IMR-90 (cell line): ENCODE measurements at regions not wholly inside any gene's neighbourhood (a gene's known extent, or its start where the extent isn't known, plus 50 kb on each side); places are given as distances from the start of the nearest gene placed in this dataset.

ENCODE experiments used
- ATAC-seq: fragments of 200-7000 bp; cut with Tn5 transposase; 2 replicates; pipeline ENCODE4 v1.9.1; 2020; ENCODE audit warnings: low read depth, mild to moderate bottlenecking, moderate library complexity
- BruUV-seq: library from RNA; stranded (reverse); fragments of 400-500 nt; replicated peaks from 2 replicates; lab custom pipeline; 2021; lab: Mats Ljungman, UMichigan
- CTCF ChIA-PET: fragments of 300-600 bp; formaldehyde crosslinking; extraction: SDS; loops from one replicate; lab custom pipeline; 2021; ENCODE audit warnings: antibody characterized with exemption; lab: Yijun Ruan, JAX
- POLR2A ChIA-PET: fragments of 300-600 bp; sonication (Branson Sonifier 250); formaldehyde crosslinking; loops from one replicate; lab custom pipeline; 2022; ENCODE audit warnings: antibody characterized with exemption; ENCODE audit not compliant: unreplicated experiment; lab: Charles Lee
- DNase-seq: peaks from one replicate; pipeline ENCODE4 v3.0.0; 2013
- H2AFZ ChIP-seq: replicated peaks from 2 replicates; pipeline ENCODE3; 2013; ENCODE audit warnings: low read length, mild to moderate bottlenecking; ENCODE audit not compliant: poor library complexity
- H2AK5ac ChIP-seq: 2 replicates; pipeline ENCODE4 v1.6.1; 2013; ENCODE audit warnings: low read depth, low read length, inconsistent platforms
- H2AK9ac ChIP-seq: replicated peaks from 2 replicates; pipeline ENCODE3; 2013; ENCODE audit warnings: mild to moderate bottlenecking, low read depth, low read length, moderate library complexity; ENCODE audit not compliant: poor library complexity
- H2BK120ac ChIP-seq: 2 replicates; pipeline ENCODE4 v1.6.1; 2013; ENCODE audit warnings: low read depth, low read length, inconsistent platforms
- H2BK15ac ChIP-seq: 3 replicates; pipeline ENCODE4 v1.6.1; 2013; ENCODE audit warnings: low read depth, low read length, inconsistent platforms
- H2BK20ac ChIP-seq: 2 replicates; pipeline ENCODE4 v1.6.1; 2013; ENCODE audit warnings: low read depth, mild to moderate bottlenecking, inconsistent platforms, low read length, moderate library complexity
- H2BK5ac ChIP-seq: 2 replicates; pipeline ENCODE4 v1.6.1; 2013; ENCODE audit warnings: mild to moderate bottlenecking, low read depth, low read length, inconsistent platforms; ENCODE audit not compliant: poor library complexity, severe bottlenecking
- H3K14ac ChIP-seq: replicated peaks from 2 replicates; pipeline ENCODE4 v1.6.1; 2013; ENCODE audit warnings: low read depth, low read length, inconsistent platforms
- H3K18ac ChIP-seq: 2 replicates; pipeline ENCODE4 v1.6.1; 2013; ENCODE audit warnings: low read depth, low read length, control low read depth
- H3K23ac ChIP-seq: 2 replicates; pipeline ENCODE4 v1.6.1; 2013; ENCODE audit warnings: low read depth, low read length, inconsistent platforms
- H3K27ac ChIP-seq: 2 replicates; pipeline ENCODE4 v1.5.1; 2013; ENCODE audit warnings: mild to moderate bottlenecking, control low read depth, low read length; ENCODE audit not compliant: insufficient read depth
- H3K27me3 ChIP-seq: 2 replicates; pipeline ENCODE4 v1.6.1; 2013; ENCODE audit warnings: low read length; ENCODE audit not compliant: control insufficient read depth, insufficient read depth
- H3K36me3 ChIP-seq: 2 replicates; pipeline ENCODE4 v1.6.1; 2013; ENCODE audit warnings: low read length, mixed read lengths; ENCODE audit not compliant: control insufficient read depth, insufficient read depth
- H3K4ac ChIP-seq: 2 replicates; pipeline ENCODE4 v1.6.1; 2013; ENCODE audit warnings: low read depth, low read length, inconsistent platforms
- H3K4me1 ChIP-seq: 2 replicates; pipeline ENCODE4 v1.6.1; 2013; ENCODE audit warnings: low read length, mixed read lengths; ENCODE audit not compliant: control insufficient read depth, insufficient read depth
- H3K4me2 ChIP-seq: 2 replicates; pipeline ENCODE4 v1.6.1; 2013; ENCODE audit warnings: low read depth, mild to moderate bottlenecking, control low read depth, low read length, moderate library complexity
- H3K4me3 ChIP-seq: 2 replicates; pipeline ENCODE4 v1.5.1; 2013; ENCODE audit warnings: low read depth, mild to moderate bottlenecking, control low read depth, low read length, moderate library complexity; ENCODE audit not compliant: insufficient read depth
- H3K56ac ChIP-seq: 2 replicates; pipeline ENCODE4 v1.6.1; 2013; ENCODE audit warnings: low read length, inconsistent platforms; ENCODE audit not compliant: insufficient read depth; ENCODE audit errors: extremely low read depth
- H3K79me1 ChIP-seq, 2 experiments: 2 replicates each; pipeline ENCODE4 v1.6.1; 2013; ENCODE audit warnings: low read length in 2 of 2, inconsistent platforms in 1 of 2, low read depth in 1 of 2
- H3K9ac ChIP-seq: 2 replicates; pipeline ENCODE4 v1.6.1; 2013; ENCODE audit warnings: low read depth, low read length, control low read depth
- H3K9me1 ChIP-seq: 2 replicates; pipeline ENCODE4 v1.6.1; 2013; ENCODE audit warnings: low read length, inconsistent platforms; ENCODE audit not compliant: insufficient read depth
- H3K9me3 ChIP-seq: 2 replicates; pipeline ENCODE4 v1.6.1; 2013; ENCODE audit warnings: low read length; ENCODE audit not compliant: control insufficient read depth, insufficient read depth
- H4K20me1 ChIP-seq: 2 replicates; pipeline ENCODE4 v1.6.1; 2013; ENCODE audit warnings: low read length, inconsistent platforms; ENCODE audit not compliant: insufficient read depth
- H4K5ac ChIP-seq: 2 replicates; pipeline ENCODE4 v1.6.1; 2013; ENCODE audit warnings: mild to moderate bottlenecking, low read depth, low read length, control low read depth
- H4K8ac ChIP-seq, 2 experiments: 2 replicates each; pipeline ENCODE4 v1.6.1; 2013; ENCODE audit warnings: low read depth in 2 of 2, low read length in 2 of 2, control low read depth in 1 of 2, inconsistent platforms in 1 of 2
- H4K91ac ChIP-seq: 2 replicates; pipeline ENCODE4 v1.6.1; 2013; ENCODE audit warnings: low read depth, low read length, inconsistent platforms; ENCODE audit not compliant: insufficient read depth
- BHLHE40 ChIP-seq: fragments of 150-350 bp; IDR thresholded peaks from 2 replicates; pipeline ENCODE4 v1.6.1; 2016; ENCODE audit warnings: mild to moderate bottlenecking, low read depth, low read length
- CEBPB ChIP-seq: IDR thresholded peaks from 2 replicates; pipeline ENCODE4 v1.6.1; 2012; ENCODE audit warnings: low read depth, low read length, improper control_type of control experiment
- CHD1 ChIP-seq: IDR thresholded peaks from 2 replicates; pipeline ENCODE4 v1.6.1; 2012; ENCODE audit warnings: low read depth, low read length, improper control_type of control experiment
- MAFK ChIP-seq: IDR thresholded peaks from 2 replicates; pipeline ENCODE4 v1.6.1; 2012; ENCODE audit warnings: low read depth, low read length, improper control_type of control experiment
- MAZ ChIP-seq: IDR thresholded peaks from 2 replicates; pipeline ENCODE4 v1.6.1; 2012; ENCODE audit warnings: low read depth, mild to moderate bottlenecking, low read length, improper control_type of control experiment, moderate library complexity, borderline replicate concordance
- MXI1 ChIP-seq: IDR thresholded peaks from 2 replicates; pipeline ENCODE4 v1.6.1; 2012; ENCODE audit warnings: low read depth, mild to moderate bottlenecking, low read length, moderate library complexity, borderline replicate concordance
- NFE2L2 ChIP-seq: fragments of 150-350 bp; IDR thresholded peaks from 2 replicates; pipeline ENCODE4 v1.6.1; 2016; ENCODE audit warnings: low read depth, mild to moderate bottlenecking, low read length
- RAD21 ChIP-seq: IDR thresholded peaks from 2 replicates; pipeline ENCODE4 v1.6.1; 2012; ENCODE audit warnings: low read length, improper control_type of control experiment
- RCOR1 ChIP-seq: IDR thresholded peaks from 2 replicates; pipeline ENCODE4 v1.6.1; 2012; ENCODE audit warnings: mild to moderate bottlenecking, low read length, improper control_type of control experiment; ENCODE audit not compliant: insufficient replicate concordance
- SMC3 ChIP-seq: fragments of 150-350 bp; IDR thresholded peaks from 2 replicates; pipeline ENCODE4 v1.6.1; 2016; ENCODE audit warnings: low read depth, mild to moderate bottlenecking, antibody characterized with exemption, low read length, moderate library complexity
- WGBS, 2 experiments: methylation state at CpG; one replicate each; pipeline versions ENCODE4 v1.1.5 to v1.1.7; 2013; ENCODE audit warnings: missing lambda C conversion rate in 2 of 2; ENCODE audit not compliant: insufficient read length in 1 of 2; ENCODE audit errors: extremely low coverage in 2 of 2; 5-methylcytosine and 5-hydroxymethylcytosine counted together
- dilution Hi-C: fragments of 300-500 bp; cut with HindIII; formaldehyde crosslinking; loops from one replicate; pipeline ENCODE4 v1.14.3; 2018; ENCODE audit warnings: low sequenced_read_pairs; ENCODE audit not compliant: unreplicated experiment
- in situ Hi-C: fragments of 300-500 bp; cut with MboI; formaldehyde crosslinking; loops from 3 replicates; pipeline ENCODE4 v1.14.3; 2019; ENCODE audit warnings: low sequenced_read_pairs, inconsistent platforms, mixed read lengths
- intact Hi-C: fragments of 100-400 bp; cut with micrococcal nuclease; formaldehyde crosslinking; loops from 2 replicates; pipeline ENCODE4 v1.10.0; 2022
- TF ChIP-seq, protein P1 (sequence below): fragments of 150-350 bp; IDR thresholded peaks from 2 replicates; pipeline ENCODE4 v1.6.1; 2017; ENCODE audit warnings: mild to moderate bottlenecking, antibody characterized with exemption, low read length, low read depth

- TF ChIP-seq MXI1: no peak
Measured at GRCh38 chr10:29784175-29784773, 149.5 kb upstream of the SVIL start (continued).

DNA sequence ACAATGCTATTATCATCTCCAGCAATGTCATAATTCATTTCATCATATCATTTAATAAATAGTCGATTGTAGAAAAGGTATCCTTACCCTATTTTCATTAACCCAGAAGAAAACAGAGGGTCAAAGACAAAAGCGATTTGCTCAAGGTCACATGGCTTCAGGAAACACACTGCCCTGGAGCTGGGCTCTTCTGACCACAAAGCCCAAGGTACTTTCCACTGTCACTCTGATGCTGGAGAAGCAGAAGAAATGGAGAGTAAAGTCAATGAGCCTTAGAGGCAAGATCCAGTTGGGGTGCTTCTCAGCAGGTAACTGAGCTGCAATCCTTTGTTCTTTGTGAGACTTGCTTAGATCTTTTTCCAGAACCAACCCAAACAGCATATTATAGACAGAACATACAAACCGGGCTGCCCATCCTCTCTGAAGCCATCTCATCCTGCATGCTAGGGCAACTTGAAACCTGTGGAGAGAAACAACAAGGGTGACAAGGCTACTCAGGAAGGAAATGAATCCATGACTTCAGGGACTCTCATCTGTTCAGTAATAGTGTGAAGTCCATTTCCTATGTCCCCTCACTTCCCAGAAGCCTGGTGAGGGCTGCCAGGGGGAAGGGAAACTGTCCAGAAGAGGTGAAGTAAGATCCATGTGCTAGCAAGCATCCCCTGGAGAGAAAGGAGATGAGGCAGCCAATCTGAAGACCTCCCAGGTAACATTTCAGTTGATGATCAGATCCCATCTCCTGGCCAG lies 148.6 kb upstream of the SVIL start:
- Histone ChIP-seq H3K4ac (peak overlapping the region; percentile 100), H4K8ac (peak overlapping the region; percentile 91 to 96), H3K79me1 (peaks cover 0 to 15% of the 10 kb centered on the region in 2 experiments; a peak in 3 of 4 replicates), H3K4me2 (no peak overlapping the region), H3K27ac (peak overlapping the region; percentile 90), H4K91ac (peak overlapping the region; percentile 96), H2BK120ac (peak overlapping the region; percentile 100), H3K14ac (peak overlapping the region; percentile 93), H2AFZ (peak overlapping the region; percentile 64), H2BK5ac (peak overlapping the region; percentile 85), H3K4me1 (peaks cover 22% of the 10 kb centered on the region), H3K27me3 (no peaks in the 10 kb centered on the region), H2BK15ac (peak overlapping the region; percentile 99), H2AK5ac (peak overlapping the region; percentile 99), H3K18ac (peak overlapping the region; percentile 85), H2BK20ac (peak overlapping the region; percentile 98), H2AK9ac (peak overlapping the region; percentile 83), H3K9me3 (no peaks in the 10 kb centered on the region), H4K20me1 (no peaks in the 10 kb centered on the region), H3K56ac (peak overlapping the region; percentile 86), H3K23ac (peak overlapping the region; percentile 100), H4K5ac (peak overlapping the region; percentile 87), H3K9ac (peak overlapping the region; percentile 3; the same call in 1 of the 2 replicates), H3K36me3 (no peaks in the 10 kb centered on the region), H3K9me1 (peaks cover 13% of the 10 kb centered on the region), H3K4me3 (no peak overlapping the region)
- POLR2A ChIA-PET: no interaction called here
- intact Hi-C loops: no loop called here
- in situ Hi-C loops: no loop called here
- peak; percentile 41 for DNase-seq
- BruUV-seq: TSS peak; percentile 68
- ATAC-seq: no peak
- no CpG with 5 or more reads among the region's 3 CpGs for whole genome bisulfite sequencing, 2 experiments
- TF ChIP-seq, protein P1, sequence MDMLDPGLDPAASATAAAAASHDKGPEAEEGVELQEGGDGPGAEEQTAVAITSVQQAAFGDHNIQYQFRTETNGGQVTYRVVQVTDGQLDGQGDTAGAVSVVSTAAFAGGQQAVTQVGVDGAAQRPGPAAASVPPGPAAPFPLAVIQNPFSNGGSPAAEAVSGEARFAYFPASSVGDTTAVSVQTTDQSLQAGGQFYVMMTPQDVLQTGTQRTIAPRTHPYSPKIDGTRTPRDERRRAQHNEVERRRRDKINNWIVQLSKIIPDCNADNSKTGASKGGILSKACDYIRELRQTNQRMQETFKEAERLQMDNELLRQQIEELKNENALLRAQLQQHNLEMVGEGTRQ: no peak
- TF ChIP-seq NFE2L2: no peak
- TF ChIP-seq RCOR1: no peak
- no peak for TF ChIP-seq CHD1
- no peak for TF ChIP-seq RAD21
- TF ChIP-seq MAFK: no peak
- TF ChIP-seq SMC3: no peak
- TF ChIP-seq CEBPB: no peak
- no peak for TF ChIP-seq MAZ
- TF ChIP-seq BHLHE40: no peak
- CTCF ChIA-PET: no interaction called here
- dilution Hi-C loops: no loop called here
